ENCODE measurements at regions not wholly inside any gene's neighbourhood (a gene's known extent, or its start where the extent isn't known, plus 50 kb on each side); places are given as distances from the start of the nearest gene placed in this dataset.

- CTCF ChIA-PET: no interaction called here
- RAD21 ChIA-PET (ENCODE audit: unreplicated experiment): no interaction called here
- WGBS (ENCODE audit: insufficient coverage, insufficient replicate concordance, low lambda C conversion rate, missing lambda C conversion rate): 36% methylated on average over 2 of the region's 2 CpGs
- H3K4me3 ChIP-seq: no peak overlapping the region
- no peak for FAIRE-seq
- TF ChIP-seq, protein P1, sequence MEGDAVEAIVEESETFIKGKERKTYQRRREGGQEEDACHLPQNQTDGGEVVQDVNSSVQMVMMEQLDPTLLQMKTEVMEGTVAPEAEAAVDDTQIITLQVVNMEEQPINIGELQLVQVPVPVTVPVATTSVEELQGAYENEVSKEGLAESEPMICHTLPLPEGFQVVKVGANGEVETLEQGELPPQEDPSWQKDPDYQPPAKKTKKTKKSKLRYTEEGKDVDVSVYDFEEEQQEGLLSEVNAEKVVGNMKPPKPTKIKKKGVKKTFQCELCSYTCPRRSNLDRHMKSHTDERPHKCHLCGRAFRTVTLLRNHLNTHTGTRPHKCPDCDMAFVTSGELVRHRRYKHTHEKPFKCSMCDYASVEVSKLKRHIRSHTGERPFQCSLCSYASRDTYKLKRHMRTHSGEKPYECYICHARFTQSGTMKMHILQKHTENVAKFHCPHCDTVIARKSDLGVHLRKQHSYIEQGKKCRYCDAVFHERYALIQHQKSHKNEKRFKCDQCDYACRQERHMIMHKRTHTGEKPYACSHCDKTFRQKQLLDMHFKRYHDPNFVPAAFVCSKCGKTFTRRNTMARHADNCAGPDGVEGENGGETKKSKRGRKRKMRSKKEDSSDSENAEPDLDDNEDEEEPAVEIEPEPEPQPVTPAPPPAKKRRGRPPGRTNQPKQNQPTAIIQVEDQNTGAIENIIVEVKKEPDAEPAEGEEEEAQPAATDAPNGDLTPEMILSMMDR (IDR thresholded peaks at IDR 0.05 in 2 of 3, conservative IDR thresholded peaks at IDR 0.05 in 1 of 3; ENCODE audit: control insufficient read depth in 2 of 3, extremely low read depth in 1 of 3, insufficient read depth in 1 of 3, low read depth in 3 of 3, low read length in 3 of 3): peak in 2 of 3 experiments; percentile 11 to 13; a peak in 1 of 6 replicates
- TF ChIP-seq HDAC2 (IDR thresholded peaks at IDR 0.05): no peak
- no peak for TF ChIP-seq SMAD1 (IDR thresholded peaks at IDR 0.05; ENCODE audit: low read depth, partially characterized antibody)
- no peak for TF ChIP-seq NR2F1 (conservative IDR thresholded peaks at IDR 0.05)
- in situ Hi-C loops (cut with MboI): no loop called here
- SMC1A ChIA-PET (ENCODE audit: uncharacterized antibody, unreplicated experiment): no interaction called here
- H3K79me2 ChIP-seq (ENCODE audit: control insufficient read depth, insufficient read depth, low read length): no peaks in the 10 kb centered on the region
- H3K36me3 ChIP-seq (ENCODE audit: control insufficient read depth in 2 of 2, insufficient read depth in 2 of 2, low read length in 1 of 2): no peaks in the 10 kb centered on the region
- no peak for DNase-seq (ENCODE audit: low read depth, low spot score)
- no peak overlapping the region for H3K9ac ChIP-seq (ENCODE audit: control insufficient read depth, insufficient read depth, low read length)
- no peaks in the 10 kb centered on the region for H3K27me3 ChIP-seq (replicated peaks in 1 of 2; ENCODE audit: control insufficient read depth in 2 of 2, insufficient read depth in 2 of 2, low read length in 1 of 2)
- no peaks in the 10 kb centered on the region for H3K4me1 ChIP-seq (ENCODE audit: control insufficient read depth, insufficient read depth, low read length)
- POLR2A ChIA-PET: no interaction called here
- H3K27ac ChIP-seq (ENCODE audit: control insufficient read depth, insufficient read depth): no peak overlapping the region
- intact Hi-C loops (cut with micrococcal nuclease; ENCODE audit: unreplicated experiment): no loop called here
- H3K4me2 ChIP-seq (ENCODE audit: control insufficient read depth, insufficient read depth): no peak overlapping the region
- ATAC-seq: peak; percentile 52; the same call in 2 of the 3 replicates
- H4K20me1 ChIP-seq (ENCODE audit: control insufficient read depth, insufficient read depth): no peaks in the 10 kb centered on the region
- no peak overlapping the region for H2AFZ ChIP-seq (ENCODE audit: control insufficient read depth, low read depth, low read length)
- BruUV-seq (replicated peaks): no TSS peak
- no peaks in the 10 kb centered on the region for H3K9me3 ChIP-seq (replicated peaks; ENCODE audit: control insufficient read depth, insufficient read depth, low read length)
These were observed 347.5 kb downstream of the NKX6-1 start for GRCh38 chr4:84151574-84151973.

- DNase-seq (ENCODE audit: low read depth, low spot score): no peak
- no peak for ATAC-seq
- H3K4me2 ChIP-seq (ENCODE audit: control insufficient read depth, insufficient read depth): no peak overlapping the region
- RAD21 ChIA-PET (ENCODE audit: unreplicated experiment): no interaction called here
- H2AFZ ChIP-seq (ENCODE audit: control insufficient read depth, low read depth, low read length): no peak overlapping the region
- 65% methylated on average over 1 of the region's 1 CpG for WGBS (ENCODE audit: insufficient coverage, insufficient replicate concordance, low lambda C conversion rate, missing lambda C conversion rate)
- no peaks in the 10 kb centered on the region for H3K36me3 ChIP-seq (ENCODE audit: control insufficient read depth in 2 of 2, insufficient read depth in 2 of 2, low read length in 1 of 2)
- no peaks in the 10 kb centered on the region for H3K9me3 ChIP-seq (replicated peaks; ENCODE audit: control insufficient read depth, insufficient read depth, low read length)
- in situ Hi-C loops (cut with MboI) (no loop called here), intact Hi-C loops (cut with micrococcal nuclease; ENCODE audit: unreplicated experiment) (no loop called here)
- no peaks in the 10 kb centered on the region for H4K20me1 ChIP-seq (ENCODE audit: control insufficient read depth, insufficient read depth)
- no peak overlapping the region for H3K27ac ChIP-seq (ENCODE audit: control insufficient read depth, insufficient read depth)
- no peaks in the 10 kb centered on the region for H3K79me2 ChIP-seq (ENCODE audit: control insufficient read depth, insufficient read depth, low read length)
- POLR2A ChIA-PET: no interaction called here
- no peaks in the 10 kb centered on the region for H3K27me3 ChIP-seq (replicated peaks in 1 of 2; ENCODE audit: control insufficient read depth in 2 of 2, insufficient read depth in 2 of 2, low read length in 1 of 2)
- H3K9ac ChIP-seq (ENCODE audit: control insufficient read depth, insufficient read depth, low read length): no peak overlapping the region
- H3K4me1 ChIP-seq (ENCODE audit: control insufficient read depth, insufficient read depth, low read length): no peaks in the 10 kb centered on the region
- SMC1A ChIA-PET (ENCODE audit: uncharacterized antibody, unreplicated experiment): interaction anchor here (1.0 kb wide), 1 partner anchor 18 kb away, joined by 3 read pairs; no protein-coding TSS in a partner anchor
- no peak overlapping the region for H3K4me3 ChIP-seq
- BruUV-seq (replicated peaks): no TSS peak
- CTCF ChIA-PET: no interaction called here
- no peak for FAIRE-seq
- TF ChIP-seq SMAD5 (IDR thresholded peaks at IDR 0.05; ENCODE audit: low read depth) (no peak), BHLHE40 (IDR thresholded peaks at IDR 0.05; ENCODE audit: borderline replicate concordance in 1 of 2, low read depth in 2 of 2, low read length in 1 of 2) (no peak), NFIC (IDR thresholded peaks at IDR 0.05; ENCODE audit: low read depth, low read length) (no peak), RAD21 (IDR thresholded peaks at IDR 0.05; ENCODE audit: insufficient read depth, low read depth, low read length) (no peak), NFXL1 (IDR thresholded peaks at IDR 0.05; ENCODE audit: borderline replicate concordance) (no peak), MYC (IDR thresholded peaks at IDR 0.05; ENCODE audit: insufficient read depth, insufficient read length, insufficient replicate concordance, low read length, severe bottlenecking) (no peak), ZNF217 (IDR thresholded peaks at IDR 0.05) (no peak), SREBF1 (IDR thresholded peaks at IDR 0.05; ENCODE audit: low read length) (no peak), PML (IDR thresholded peaks at IDR 0.05; ENCODE audit: low read length) (no peak)
- TF ChIP-seq, protein P2, sequence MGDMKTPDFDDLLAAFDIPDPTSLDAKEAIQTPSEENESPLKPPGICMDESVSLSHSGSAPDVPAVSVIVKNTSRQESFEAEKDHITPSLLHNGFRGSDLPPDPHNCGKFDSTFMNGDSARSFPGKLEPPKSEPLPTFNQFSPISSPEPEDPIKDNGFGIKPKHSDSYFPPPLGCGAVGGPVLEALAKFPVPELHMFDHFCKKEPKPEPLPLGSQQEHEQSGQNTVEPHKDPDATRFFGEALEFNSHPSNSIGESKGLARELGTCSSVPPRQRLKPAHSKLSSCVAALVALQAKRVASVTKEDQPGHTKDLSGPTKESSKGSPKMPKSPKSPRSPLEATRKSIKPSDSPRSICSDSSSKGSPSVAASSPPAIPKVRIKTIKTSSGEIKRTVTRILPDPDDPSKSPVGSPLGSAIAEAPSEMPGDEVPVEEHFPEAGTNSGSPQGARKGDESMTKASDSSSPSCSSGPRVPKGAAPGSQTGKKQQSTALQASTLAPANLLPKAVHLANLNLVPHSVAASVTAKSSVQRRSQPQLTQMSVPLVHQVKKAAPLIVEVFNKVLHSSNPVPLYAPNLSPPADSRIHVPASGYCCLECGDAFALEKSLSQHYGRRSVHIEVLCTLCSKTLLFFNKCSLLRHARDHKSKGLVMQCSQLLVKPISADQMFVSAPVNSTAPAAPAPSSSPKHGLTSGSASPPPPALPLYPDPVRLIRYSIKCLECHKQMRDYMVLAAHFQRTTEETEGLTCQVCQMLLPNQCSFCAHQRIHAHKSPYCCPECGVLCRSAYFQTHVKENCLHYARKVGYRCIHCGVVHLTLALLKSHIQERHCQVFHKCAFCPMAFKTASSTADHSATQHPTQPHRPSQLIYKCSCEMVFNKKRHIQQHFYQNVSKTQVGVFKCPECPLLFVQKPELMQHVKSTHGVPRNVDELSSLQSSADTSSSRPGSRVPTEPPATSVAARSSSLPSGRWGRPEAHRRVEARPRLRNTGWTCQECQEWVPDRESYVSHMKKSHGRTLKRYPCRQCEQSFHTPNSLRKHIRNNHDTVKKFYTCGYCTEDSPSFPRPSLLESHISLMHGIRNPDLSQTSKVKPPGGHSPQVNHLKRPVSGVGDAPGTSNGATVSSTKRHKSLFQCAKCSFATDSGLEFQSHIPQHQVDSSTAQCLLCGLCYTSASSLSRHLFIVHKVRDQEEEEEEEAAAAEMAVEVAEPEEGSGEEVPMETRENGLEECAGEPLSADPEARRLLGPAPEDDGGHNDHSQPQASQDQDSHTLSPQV (IDR thresholded peaks at IDR 0.05): no peak
These were observed 348.9 kb downstream of the NKX6-1 start for GRCh38 chr4:84150177-84150576.
